ENCODE measurements at regions not wholly inside any gene's neighbourhood (a gene's known extent, or its start where the extent isn't known, plus 50 kb on each side); places are given as distances from the start of the nearest gene placed in this dataset.

DNA sequence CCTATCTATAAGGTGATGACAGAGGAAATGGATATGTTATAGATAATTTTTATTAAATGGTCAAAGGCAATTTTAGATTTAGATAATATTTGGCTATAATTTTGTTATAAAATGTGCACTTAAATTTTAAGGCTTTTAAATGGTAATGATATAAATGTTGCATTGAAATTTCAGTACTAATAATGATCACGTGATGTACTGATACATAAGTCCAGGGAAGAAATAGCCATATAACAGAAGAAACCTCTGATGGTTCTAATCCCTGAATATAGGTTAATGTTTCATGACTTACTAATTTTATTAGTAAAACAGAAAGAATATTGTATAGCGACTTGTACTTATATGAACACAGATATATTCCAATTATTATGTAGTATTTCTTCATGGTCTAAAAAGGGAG, 211.9 kb downstream of the SOCS6 start:
- no peaks in the 10 kb centered on the region for H3K9me2 ChIP-seq (ENCODE audit: insufficient read depth)
- ChIA-PET RAD21 (ENCODE audit: low non-redundant PET in 1 of 2, low total read pairs in 2 of 2, uncharacterized antibody in 2 of 2, unreplicated experiment in 2 of 2) (no interaction called here), POLR2A (no interaction called here), CTCF (interaction anchor here (1.0 kb wide), 1 partner anchor 10 kb away, joined by 3 read pairs; no protein-coding TSS in a partner anchor)
- DNase-seq (ENCODE audit: low read depth, low spot score), result no peak
- H3K79me2 ChIP-seq (ENCODE audit: insufficient read depth, low read length), result no peaks in the 10 kb centered on the region
- no peak for ATAC-seq
- no peaks in the 10 kb centered on the region for H3K27me3 ChIP-seq (ENCODE audit: insufficient read depth, low read length)
- no peak overlapping the region for H3K9ac ChIP-seq (ENCODE audit: low read length)
- TF ChIP-seq SIN3A (IDR thresholded peaks at IDR 0.05; ENCODE audit: low read depth) (no peak), CEBPB (IDR thresholded peaks at IDR 0.05; ENCODE audit: low read depth) (no peak), EGR1 (IDR thresholded peaks at IDR 0.05; ENCODE audit: low read depth) (no peak), SP1 (IDR thresholded peaks at IDR 0.05; ENCODE audit: low read depth) (no peak)
- TF ChIP-seq, protein P1, sequence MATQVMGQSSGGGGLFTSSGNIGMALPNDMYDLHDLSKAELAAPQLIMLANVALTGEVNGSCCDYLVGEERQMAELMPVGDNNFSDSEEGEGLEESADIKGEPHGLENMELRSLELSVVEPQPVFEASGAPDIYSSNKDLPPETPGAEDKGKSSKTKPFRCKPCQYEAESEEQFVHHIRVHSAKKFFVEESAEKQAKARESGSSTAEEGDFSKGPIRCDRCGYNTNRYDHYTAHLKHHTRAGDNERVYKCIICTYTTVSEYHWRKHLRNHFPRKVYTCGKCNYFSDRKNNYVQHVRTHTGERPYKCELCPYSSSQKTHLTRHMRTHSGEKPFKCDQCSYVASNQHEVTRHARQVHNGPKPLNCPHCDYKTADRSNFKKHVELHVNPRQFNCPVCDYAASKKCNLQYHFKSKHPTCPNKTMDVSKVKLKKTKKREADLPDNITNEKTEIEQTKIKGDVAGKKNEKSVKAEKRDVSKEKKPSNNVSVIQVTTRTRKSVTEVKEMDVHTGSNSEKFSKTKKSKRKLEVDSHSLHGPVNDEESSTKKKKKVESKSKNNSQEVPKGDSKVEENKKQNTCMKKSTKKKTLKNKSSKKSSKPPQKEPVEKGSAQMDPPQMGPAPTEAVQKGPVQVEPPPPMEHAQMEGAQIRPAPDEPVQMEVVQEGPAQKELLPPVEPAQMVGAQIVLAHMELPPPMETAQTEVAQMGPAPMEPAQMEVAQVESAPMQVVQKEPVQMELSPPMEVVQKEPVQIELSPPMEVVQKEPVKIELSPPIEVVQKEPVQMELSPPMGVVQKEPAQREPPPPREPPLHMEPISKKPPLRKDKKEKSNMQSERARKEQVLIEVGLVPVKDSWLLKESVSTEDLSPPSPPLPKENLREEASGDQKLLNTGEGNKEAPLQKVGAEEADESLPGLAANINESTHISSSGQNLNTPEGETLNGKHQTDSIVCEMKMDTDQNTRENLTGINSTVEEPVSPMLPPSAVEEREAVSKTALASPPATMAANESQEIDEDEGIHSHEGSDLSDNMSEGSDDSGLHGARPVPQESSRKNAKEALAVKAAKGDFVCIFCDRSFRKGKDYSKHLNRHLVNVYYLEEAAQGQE (IDR thresholded peaks at IDR 0.05; ENCODE audit: low read depth), result no peak
- TF ChIP-seq, protein P2, sequence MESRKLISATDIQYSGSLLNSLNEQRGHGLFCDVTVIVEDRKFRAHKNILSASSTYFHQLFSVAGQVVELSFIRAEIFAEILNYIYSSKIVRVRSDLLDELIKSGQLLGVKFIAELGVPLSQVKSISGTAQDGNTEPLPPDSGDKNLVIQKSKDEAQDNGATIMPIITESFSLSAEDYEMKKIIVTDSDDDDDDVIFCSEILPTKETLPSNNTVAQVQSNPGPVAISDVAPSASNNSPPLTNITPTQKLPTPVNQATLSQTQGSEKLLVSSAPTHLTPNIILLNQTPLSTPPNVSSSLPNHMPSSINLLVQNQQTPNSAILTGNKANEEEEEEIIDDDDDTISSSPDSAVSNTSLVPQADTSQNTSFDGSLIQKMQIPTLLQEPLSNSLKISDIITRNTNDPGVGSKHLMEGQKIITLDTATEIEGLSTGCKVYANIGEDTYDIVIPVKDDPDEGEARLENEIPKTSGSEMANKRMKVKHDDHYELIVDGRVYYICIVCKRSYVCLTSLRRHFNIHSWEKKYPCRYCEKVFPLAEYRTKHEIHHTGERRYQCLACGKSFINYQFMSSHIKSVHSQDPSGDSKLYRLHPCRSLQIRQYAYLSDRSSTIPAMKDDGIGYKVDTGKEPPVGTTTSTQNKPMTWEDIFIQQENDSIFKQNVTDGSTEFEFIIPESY (IDR thresholded peaks at IDR 0.05; ENCODE audit: extremely low read depth, insufficient replicate concordance, low read length), result no peak
- no TSS peak for BruUV-seq (replicated peaks)
- H3K36me3 ChIP-seq (ENCODE audit: control insufficient read depth in 1 of 2, insufficient read depth in 2 of 2, low read length in 2 of 2), result no peaks in the 10 kb centered on the region
- no peak overlapping the region for H3K4me3 ChIP-seq (replicated peaks in 1 of 2; ENCODE audit: low read depth in 1 of 2, low read length in 2 of 2)
- intact Hi-C loops (cut with micrococcal nuclease), result no loop called here
- H3K4me1 ChIP-seq (ENCODE audit: control insufficient read depth in 1 of 2, insufficient read depth in 2 of 2, low read length in 2 of 2), result no peaks in the 10 kb centered on the region
- no peaks in the 10 kb centered on the region for H3K9me3 ChIP-seq (ENCODE audit: control insufficient read depth in 1 of 2, insufficient read depth in 1 of 2, low read depth in 1 of 2, low read length in 2 of 2)
- no peak overlapping the region for H2AFZ ChIP-seq (ENCODE audit: low read depth, low read length, poor library complexity, severe bottlenecking)
- H3K4me2 ChIP-seq (ENCODE audit: low read length), result no peak overlapping the region
- H3K27ac ChIP-seq (ENCODE audit: low read depth, low read length), result no peak overlapping the region
- H4K20me1 ChIP-seq (ENCODE audit: insufficient read depth), result no peaks in the 10 kb centered on the region

Data from HCT116 (cell line).